ENCODE measurements at regions not wholly inside any gene's neighbourhood (a gene's known extent, or its start where the extent isn't known, plus 50 kb on each side); places are given as distances from the start of the nearest gene placed in this dataset.

- TF ChIP-seq, protein P1, sequence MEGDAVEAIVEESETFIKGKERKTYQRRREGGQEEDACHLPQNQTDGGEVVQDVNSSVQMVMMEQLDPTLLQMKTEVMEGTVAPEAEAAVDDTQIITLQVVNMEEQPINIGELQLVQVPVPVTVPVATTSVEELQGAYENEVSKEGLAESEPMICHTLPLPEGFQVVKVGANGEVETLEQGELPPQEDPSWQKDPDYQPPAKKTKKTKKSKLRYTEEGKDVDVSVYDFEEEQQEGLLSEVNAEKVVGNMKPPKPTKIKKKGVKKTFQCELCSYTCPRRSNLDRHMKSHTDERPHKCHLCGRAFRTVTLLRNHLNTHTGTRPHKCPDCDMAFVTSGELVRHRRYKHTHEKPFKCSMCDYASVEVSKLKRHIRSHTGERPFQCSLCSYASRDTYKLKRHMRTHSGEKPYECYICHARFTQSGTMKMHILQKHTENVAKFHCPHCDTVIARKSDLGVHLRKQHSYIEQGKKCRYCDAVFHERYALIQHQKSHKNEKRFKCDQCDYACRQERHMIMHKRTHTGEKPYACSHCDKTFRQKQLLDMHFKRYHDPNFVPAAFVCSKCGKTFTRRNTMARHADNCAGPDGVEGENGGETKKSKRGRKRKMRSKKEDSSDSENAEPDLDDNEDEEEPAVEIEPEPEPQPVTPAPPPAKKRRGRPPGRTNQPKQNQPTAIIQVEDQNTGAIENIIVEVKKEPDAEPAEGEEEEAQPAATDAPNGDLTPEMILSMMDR (conservative IDR thresholded peaks at IDR 0.05) = no peak
- TF ChIP-seq ZFX (IDR thresholded peaks at IDR 0.05) = no peak
Observed at GRCh38 chr5:20287640-20288039, 299.6 kb upstream of the CDH18 start.

All from C4-2B (cell line).